GM10266 (cell line): ENCODE measurements at regions not wholly inside any gene's neighbourhood (a gene's known extent, or its start where the extent isn't known, plus 50 kb on each side); places are given as distances from the start of the nearest gene placed in this dataset.

ENCODE experiments used
- DNase-seq: peaks from one replicate; pipeline ENCODE4 v3.0.0; 2012; ENCODE audit errors: extremely low spot score
- CTCF ChIP-seq: IDR thresholded peaks from 2 replicates; pipeline ENCODE4 v1.5.1; 2012; ENCODE audit warnings: mild to moderate bottlenecking, low read depth; ENCODE audit not compliant: control insufficient read depth, insufficient read depth; ENCODE audit errors: missing control alignments

- no peak for TF ChIP-seq CTCF
- DNase-seq: no peak
Observed at GRCh38 chr14:89639687-89640086, 222.7 kb upstream of the FOXN3 start.

- TF ChIP-seq CTCF: no peak
- no peak for DNase-seq
Observed at GRCh38 chr14:89638891-89639290, 221.9 kb upstream of the FOXN3 start.

- no peak for TF ChIP-seq CTCF
- no peak for DNase-seq
Observed at GRCh38 chr14:89637581-89637980, 220.5 kb upstream of the FOXN3 start.

- no peak for DNase-seq
- TF ChIP-seq CTCF: no peak
Observed at GRCh38 chr14:89635615-89636014, 218.6 kb upstream of the FOXN3 start.

- no peak for DNase-seq
- no peak for TF ChIP-seq CTCF
Observed at GRCh38 chr14:89634037-89634436, 217.0 kb upstream of the FOXN3 start.

- no peak for TF ChIP-seq CTCF
- DNase-seq: no peak
Observed at GRCh38 chr14:89630101-89630829, 213.2 kb upstream of the FOXN3 start.

GRCh38 chr14:89629383-89629782 lies 212.3 kb upstream of the FOXN3 start:
- DNase-seq: no peak

More at GRCh38 chr14:89629383-89629782, 212.3 kb upstream of the FOXN3 start:
- TF ChIP-seq CTCF: no peak
